BLaER1 treated with 17β-estradiol and CSF1 and Interleukin-3, amounts not matched to agents 10 nM and 100 nM (cell line): ENCODE measurements at regions not wholly inside any gene's neighbourhood (a gene's known extent, or its start where the extent isn't known, plus 50 kb on each side); places are given as distances from the start of the nearest gene placed in this dataset.
"Not testable (repeated sequence)": the region's sequence is repeated elsewhere in the genome, so short reads cannot be mapped to it uniquely, and the experiment has no call there.

Experiments
- H3K27ac ChIP-seq, 11 experiments: shearing (Covaris generic); formaldehyde crosslinking; 2 replicates each; pipeline ENCODE4 v1.8.1; 2022
- H3K27me3 ChIP-seq, 11 experiments: shearing (Covaris generic); formaldehyde crosslinking; 2 replicates each; pipeline ENCODE4 v1.8.1; 2022
- H3K36me3 ChIP-seq, 11 experiments: shearing (Covaris generic); formaldehyde crosslinking; 2 replicates each; pipeline ENCODE4 v1.8.1; 2022
- H3K4me1 ChIP-seq, 10 experiments: shearing (Covaris generic); formaldehyde crosslinking; 2 replicates each; pipeline ENCODE4 v1.8.1; 2022
- H3K4me2 ChIP-seq, 11 experiments: shearing (Covaris generic); formaldehyde crosslinking; 2 replicates each; pipeline ENCODE4 v1.8.1; 2022
- H3K4me3 ChIP-seq, 10 experiments: shearing (Covaris generic); formaldehyde crosslinking; 2 replicates each; pipeline ENCODE4 v1.8.1; 2022
- H3K9ac ChIP-seq, 11 experiments: shearing (Covaris generic); formaldehyde crosslinking; 2 replicates each; pipeline ENCODE4 v1.8.1; 2022
- H3K9me3 ChIP-seq, 11 experiments: shearing (Covaris generic); formaldehyde crosslinking; replicated peaks in 1 of 11; 2 replicates each; pipeline ENCODE4 v1.8.1; 2022
- H4K20me1 ChIP-seq, 11 experiments: shearing (Covaris generic); formaldehyde crosslinking; 2 replicates each; pipeline ENCODE4 v1.8.1; 2022
- Cebpa-rat ChIP-seq, 11 experiments: shearing (Covaris generic); IDR thresholded peaks; 2 replicates each; pipeline ENCODE4 v1.8.1; 2022

GRCh38 chr17:30677550-30678249, 146.8 kb downstream of the CRLF3 start:
- no peak overlapping the region for H3K4me3 ChIP-seq
- H3K27me3 ChIP-seq: no peaks in the 10 kb centered on the region
- H3K27ac ChIP-seq: no peak overlapping the region
- peaks cover 12 to 24% (median 18%) of the 10 kb centered on the region in 11 experiments; a peak in 21 of 22 replicates for H3K9me3 ChIP-seq
- H3K9ac ChIP-seq: no peak overlapping the region
- no peak for TF ChIP-seq Cebpa-rat (IDR thresholded peaks at IDR 0.05)
- no peak overlapping the region for H3K4me2 ChIP-seq
- no peaks in the 10 kb centered on the region for H4K20me1 ChIP-seq
- no peaks in the 10 kb centered on the region for H3K4me1 ChIP-seq
- H3K36me3 ChIP-seq: no peaks in the 10 kb centered on the region

GRCh38 chr17:30675777-30676492, 148.6 kb downstream of the CRLF3 start:
- not testable (repeated sequence) for H3K36me3 ChIP-seq, H3K4me1 ChIP-seq, H3K27me3 ChIP-seq

GRCh38 chr17:30669217-30669649, 155.3 kb downstream of the CRLF3 start:
- H3K9ac ChIP-seq, H3K27me3 ChIP-seq, H3K4me2 ChIP-seq, H3K4me3 ChIP-seq, H4K20me1 ChIP-seq, H3K9me3 ChIP-seq, H3K36me3 ChIP-seq, H3K4me1 ChIP-seq, H3K27ac ChIP-seq: not testable (repeated sequence)

More at GRCh38 chr17:30675777-30676492, 148.6 kb downstream of the CRLF3 start:
- H3K4me3 ChIP-seq, H3K9ac ChIP-seq, H3K27ac ChIP-seq, H3K4me2 ChIP-seq, H4K20me1 ChIP-seq: not testable (repeated sequence)
- peaks cover 12 to 24% (median 18%) of the 10 kb centered on the region in 11 experiments; a peak in 21 of 22 replicates for H3K9me3 ChIP-seq

- not testable (repeated sequence) for H3K4me1 ChIP-seq, H3K27ac ChIP-seq, H4K20me1 ChIP-seq, H3K9ac ChIP-seq, H3K36me3 ChIP-seq, H3K27me3 ChIP-seq, H3K9me3 ChIP-seq, H3K4me2 ChIP-seq, H3K4me3 ChIP-seq
Measured at GRCh38 chr17:30668360-30669181, 155.9 kb downstream of the CRLF3 start.

- H3K4me1 ChIP-seq, H4K20me1 ChIP-seq, H3K36me3 ChIP-seq, H3K9me3 ChIP-seq, H3K27me3 ChIP-seq: not testable (repeated sequence)
- H3K4me2 ChIP-seq: peak overlapping the region; percentile 30 to 53 (median 42); a peak in 17 of 22 replicates
- peak overlapping the region in 10 of 11 experiments; percentile 27 to 79 (median 68); a peak in 18 of 22 replicates for H3K27ac ChIP-seq
- H3K4me3 ChIP-seq: peak overlapping the region; percentile 40 to 63 (median 49); a peak in 16 of 20 replicates
- peak overlapping the region in 10 of 11 experiments; percentile 49 to 72 (median 66); a peak in 17 of 22 replicates for H3K9ac ChIP-seq
Measured at GRCh38 chr17:30667657-30668359, 156.7 kb downstream of the CRLF3 start.

- not testable (repeated sequence) for H3K4me1 ChIP-seq, H3K36me3 ChIP-seq, H3K27me3 ChIP-seq, H3K9me3 ChIP-seq, H4K20me1 ChIP-seq
- H3K27ac ChIP-seq: peak overlapping the region in 8 of 11 experiments; percentile 54 to 79 (median 72); a peak in 17 of 22 replicates
- peak overlapping the region in 7 of 10 experiments; percentile 40 to 63 (median 51); a peak in 11 of 20 replicates for H3K4me3 ChIP-seq
- peak overlapping the region in 10 of 11 experiments; percentile 30 to 53 (median 44); a peak in 13 of 22 replicates for H3K4me2 ChIP-seq
- H3K9ac ChIP-seq: peak overlapping the region in 9 of 11 experiments; percentile 49 to 72 (median 65); a peak in 13 of 22 replicates
Measured at GRCh38 chr17:30666838-30667656, 157.4 kb downstream of the CRLF3 start.

- H3K27me3 ChIP-seq, H3K4me3 ChIP-seq, H3K4me1 ChIP-seq, H3K27ac ChIP-seq, H3K9ac ChIP-seq, H4K20me1 ChIP-seq, H3K9me3 ChIP-seq, H3K36me3 ChIP-seq: not testable (repeated sequence)
- peak overlapping the region in 3 of 11 experiments; percentile 21 to 46 (median 22); a peak in 5 of 22 replicates for H3K4me2 ChIP-seq
Measured at GRCh38 chr17:30663727-30664455, 160.6 kb downstream of the CRLF3 start.

- not testable (repeated sequence) for H3K36me3 ChIP-seq, H3K9me3 ChIP-seq, H3K4me2 ChIP-seq, H4K20me1 ChIP-seq, H3K4me3 ChIP-seq, H3K27ac ChIP-seq, H3K9ac ChIP-seq, H3K4me1 ChIP-seq, H3K27me3 ChIP-seq
Measured at GRCh38 chr17:30657148-30657547, 167.3 kb downstream of the CRLF3 start.

- H3K4me3 ChIP-seq, H3K4me1 ChIP-seq, H3K9me3 ChIP-seq, H4K20me1 ChIP-seq, H3K4me2 ChIP-seq, H3K9ac ChIP-seq, H3K27me3 ChIP-seq, H3K36me3 ChIP-seq, H3K27ac ChIP-seq: not testable (repeated sequence)
Measured at GRCh38 chr17:30653038-30653437, 171.5 kb downstream of the CRLF3 start.

GRCh38 chr17:30650149-30650548, 172.9 kb downstream of the GOSR1 start:
- H3K4me2 ChIP-seq: peak overlapping the region in 4 of 11 experiments; percentile 18 to 45 (median 28); a peak in 6 of 22 replicates
- H3K36me3 ChIP-seq: not testable (repeated sequence)

GRCh38 chr17:30648015-30648620, 170.9 kb downstream of the GOSR1 start:
- H3K9ac ChIP-seq, H3K4me3 ChIP-seq, H3K36me3 ChIP-seq, H3K27me3 ChIP-seq, H3K4me2 ChIP-seq, H3K27ac ChIP-seq, H3K9me3 ChIP-seq, H4K20me1 ChIP-seq: not testable (repeated sequence)
- peaks cover 0 to 14% (median 9%) of the 10 kb centered on the region in 10 experiments; a peak in 13 of 20 replicates for H3K4me1 ChIP-seq

More at GRCh38 chr17:30650149-30650548, 172.9 kb downstream of the GOSR1 start:
- H4K20me1 ChIP-seq, H3K9ac ChIP-seq, H3K27ac ChIP-seq, H3K9me3 ChIP-seq, H3K4me3 ChIP-seq, H3K27me3 ChIP-seq: not testable (repeated sequence)
- H3K4me1 ChIP-seq: peaks cover 0 to 14% (median 9%) of the 10 kb centered on the region in 10 experiments; a peak in 13 of 20 replicates
